GM18909 (cell line): ENCODE measurements at regions not wholly inside any gene's neighbourhood (a gene's known extent, or its start where the extent isn't known, plus 50 kb on each side); places are given as distances from the start of the nearest gene placed in this dataset.

Source experiments
- ATAC-seq: cut with Tn5 transposase; IDR thresholded peaks from one replicate; pipeline ENCODE4 v1.9.1; 2021; ENCODE audit warnings: mild to moderate bottlenecking; ENCODE audit not compliant: unreplicated experiment, poor library complexity

DNA sequence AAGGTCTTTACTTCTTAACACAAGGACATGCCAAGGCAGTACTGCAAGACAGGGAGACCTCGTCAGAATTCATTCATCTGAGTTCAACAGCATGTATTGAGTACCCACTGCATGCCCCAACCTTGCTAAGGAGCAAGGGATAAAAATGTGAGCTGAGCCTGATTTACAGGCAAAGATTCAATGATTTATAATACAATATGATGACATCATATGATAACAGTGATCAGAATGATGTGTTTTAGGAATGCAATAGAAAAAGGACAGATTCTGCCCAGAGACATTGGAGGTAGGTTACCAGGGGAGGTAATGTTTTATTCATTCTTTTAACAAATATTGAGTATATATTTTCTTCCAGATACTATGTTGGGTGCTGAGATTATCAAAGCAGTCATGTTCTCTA is 406.6 kb downstream of the ARHGEF28 start:
- no peak for ATAC-seq

DNA sequence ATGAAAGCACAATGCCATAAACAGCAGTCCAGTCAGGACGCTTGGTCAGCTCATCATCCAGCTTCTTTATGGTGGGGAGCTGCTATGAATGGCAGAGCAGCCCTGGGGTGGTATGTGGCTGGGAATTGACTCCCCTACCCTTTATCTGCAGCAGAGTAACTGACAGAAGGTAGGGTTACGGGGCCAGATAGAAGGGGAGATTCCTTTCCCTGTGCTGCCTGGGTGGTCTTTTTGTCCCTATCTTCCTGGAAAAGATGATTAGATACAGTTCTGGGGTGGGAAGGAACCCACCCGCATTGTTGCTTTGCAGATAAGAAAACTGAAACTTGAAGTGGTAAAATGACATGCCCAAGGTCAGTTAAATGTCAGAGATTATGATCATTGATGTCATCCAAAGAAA is 405.5 kb downstream of the ARHGEF28 start:
- no peak for ATAC-seq

GRCh38 chr5:74030821-74031220 is 404.8 kb downstream of the ARHGEF28 start:
- no peak for ATAC-seq

DNA sequence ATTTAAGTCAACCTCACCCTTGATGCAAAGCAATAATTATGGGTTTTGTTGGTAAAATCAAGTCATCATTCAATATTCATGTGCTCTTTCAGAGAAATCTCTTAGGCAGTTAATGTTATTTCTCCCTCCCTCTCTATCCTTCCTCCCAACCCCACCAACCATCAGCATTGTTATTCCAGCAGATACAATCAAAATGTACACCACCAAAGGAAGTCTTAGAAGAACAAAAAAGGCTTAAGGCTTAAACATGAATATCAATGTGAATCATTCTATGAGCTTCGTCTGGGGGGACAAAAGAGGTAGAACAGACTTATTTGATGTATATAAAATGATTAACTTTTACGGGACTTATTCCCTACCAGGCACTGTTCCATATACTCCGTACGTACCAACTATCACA is 404.4 kb downstream of the ARHGEF28 start:
- ATAC-seq, result no peak

- ATAC-seq, result no peak
Measured at GRCh38 chr5:74028976-74029375, 403.0 kb downstream of the ARHGEF28 start.

DNA sequence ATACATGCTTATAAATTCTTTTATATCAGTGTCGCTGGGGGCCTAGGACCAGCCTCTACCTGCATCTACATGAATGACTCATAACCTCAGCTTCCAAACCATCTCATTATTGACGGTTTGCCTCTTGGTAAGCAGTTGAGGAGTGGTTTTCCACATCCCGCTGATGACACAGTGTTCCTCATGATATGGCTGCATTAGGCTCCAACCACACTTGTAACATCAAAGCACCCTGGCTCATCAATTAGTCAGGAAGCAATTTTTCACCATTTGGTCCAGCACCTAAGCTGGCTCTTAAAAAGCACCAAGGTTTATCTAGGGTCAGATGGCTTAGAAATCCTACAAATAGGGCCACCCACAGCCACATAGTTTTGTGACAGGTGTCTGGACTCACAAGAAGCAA is 402.4 kb downstream of the ARHGEF28 start:
- no peak for ATAC-seq

DNA sequence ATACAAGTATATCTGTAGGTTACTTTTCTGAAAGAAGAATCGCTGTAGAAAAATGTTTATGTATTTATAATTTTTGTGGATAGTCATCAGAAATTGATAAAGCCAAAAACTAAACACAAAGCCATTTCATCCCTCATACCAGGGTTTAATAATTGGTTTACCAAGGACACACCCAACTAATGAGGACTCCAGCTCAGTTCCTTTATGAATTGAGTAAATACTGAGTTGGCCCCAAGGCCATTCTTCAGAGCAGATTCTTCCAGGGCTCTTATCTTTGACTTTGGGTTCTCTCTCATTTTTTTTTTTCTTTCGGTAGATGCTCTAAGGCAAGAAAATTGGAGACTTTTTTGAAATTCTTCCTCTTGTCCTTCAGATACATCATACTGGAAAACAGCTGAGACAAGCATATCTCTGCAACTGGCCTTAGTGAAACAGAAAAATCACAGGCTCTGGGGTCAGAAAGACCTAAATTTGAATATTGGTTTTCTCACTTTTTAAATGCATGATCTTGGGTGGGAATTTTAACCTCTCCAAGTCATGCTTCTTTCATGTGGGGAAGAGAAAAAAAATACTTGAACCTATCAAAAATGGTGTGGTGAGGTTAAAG is 401.8 kb downstream of the ARHGEF28 start:
- ATAC-seq, result no peak

- ATAC-seq, result no peak
Measured at GRCh38 chr5:74026310-74026709, 400.3 kb downstream of the ARHGEF28 start.

GRCh38 chr5:74021126-74021525 is 395.1 kb downstream of the ARHGEF28 start:
- ATAC-seq, result no peak

- no peak for ATAC-seq
Measured at GRCh38 chr5:74020503-74020902, 394.5 kb downstream of the ARHGEF28 start.

GRCh38 chr5:74019923-74020322 is 393.9 kb downstream of the ARHGEF28 start:
- ATAC-seq, result no peak

GRCh38 chr5:74017786-74018211 is 391.8 kb downstream of the ARHGEF28 start:
- no peak for ATAC-seq

DNA sequence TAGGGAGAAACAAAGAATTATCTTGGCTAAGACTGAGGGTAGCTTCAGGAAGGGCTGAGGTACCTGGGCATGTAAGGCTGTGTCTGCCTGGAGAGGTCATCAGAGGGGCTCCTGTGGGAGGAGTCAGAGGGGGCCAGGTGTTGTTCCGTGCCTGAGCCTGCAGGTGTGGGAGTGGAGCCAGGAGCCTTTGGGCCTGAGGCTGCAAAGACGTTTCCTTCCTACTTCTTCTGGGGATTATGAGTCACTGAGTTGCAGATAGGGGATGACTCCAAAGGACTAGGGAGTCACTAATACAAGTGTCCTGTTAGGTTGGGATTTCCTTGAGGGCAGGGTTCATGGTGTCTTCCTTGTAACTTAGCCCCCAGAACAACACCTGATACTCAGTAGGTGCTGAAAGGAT is 391.1 kb downstream of the ARHGEF28 start:
- ATAC-seq, result no peak

GRCh38 chr5:74016373-74016772 is 390.4 kb downstream of the ARHGEF28 start:
- no peak for ATAC-seq

DNA sequence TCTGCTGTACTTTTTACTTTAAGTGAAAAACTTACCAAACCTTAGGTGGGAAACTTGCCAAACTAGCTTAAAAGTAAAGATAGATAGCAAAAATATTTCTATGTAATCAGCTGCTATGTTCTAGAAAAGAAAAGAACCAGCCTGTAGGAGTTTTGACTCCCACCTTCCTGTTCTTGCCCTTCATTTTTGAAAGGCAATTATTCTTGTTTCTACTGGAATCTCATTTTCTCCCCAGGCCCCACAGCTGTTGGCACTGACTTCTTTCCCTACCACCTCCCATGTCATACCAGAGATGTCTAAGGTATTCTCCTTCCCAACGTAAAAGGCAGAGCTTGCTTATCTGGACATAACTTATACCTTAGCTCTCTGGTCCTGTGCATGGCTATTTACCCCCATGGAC is 389.7 kb downstream of the ARHGEF28 start:
- ATAC-seq, result no peak

DNA sequence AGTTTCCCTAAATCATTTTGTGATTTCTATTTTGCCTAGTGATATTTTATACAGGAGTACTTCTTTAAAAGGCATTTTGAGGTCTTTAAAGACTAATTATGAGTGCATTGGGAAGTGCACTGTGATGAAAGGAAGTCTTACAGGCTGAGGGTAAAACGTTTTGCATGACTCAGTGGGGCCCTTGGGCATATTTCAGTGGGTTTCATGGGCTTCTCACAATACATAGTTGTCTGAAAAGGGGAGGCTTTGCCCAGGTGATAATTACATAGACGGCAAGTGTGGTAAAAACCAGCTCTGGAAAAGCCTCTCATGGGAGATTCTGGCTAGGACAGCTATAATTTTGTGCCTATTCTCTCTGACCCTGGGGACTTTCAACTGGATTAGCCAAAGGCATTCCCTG is 387.2 kb downstream of the ARHGEF28 start:
- ATAC-seq, result no peak

GRCh38 chr5:74009502-74009901 is 383.5 kb downstream of the ARHGEF28 start:
- ATAC-seq, result no peak

DNA sequence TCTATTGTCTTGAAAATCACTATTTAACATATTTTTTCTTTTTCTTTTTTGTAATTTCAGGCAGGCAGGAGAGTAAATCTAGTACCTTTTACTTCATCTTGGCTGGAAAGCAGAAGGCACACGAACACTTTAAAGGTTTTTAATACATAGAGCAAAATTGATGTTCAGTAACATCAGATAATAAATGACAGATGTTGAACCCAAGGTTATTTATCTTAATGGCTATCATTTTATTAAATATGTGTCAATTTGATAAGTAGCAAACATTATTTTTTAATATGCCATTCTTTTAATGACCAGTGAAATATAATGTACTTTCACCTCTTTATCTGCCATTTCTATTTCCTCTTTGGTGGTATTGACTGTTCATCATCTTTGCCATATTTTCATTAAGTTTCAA is 381.2 kb downstream of the ARHGEF28 start:
- no peak for ATAC-seq

GRCh38 chr5:73999297-73999696 is 373.3 kb downstream of the ARHGEF28 start:
- ATAC-seq, result no peak

- no peak for ATAC-seq
Measured at GRCh38 chr5:73998489-73998888, 372.5 kb downstream of the ARHGEF28 start.

- no peak for ATAC-seq
Measured at GRCh38 chr5:73997960-73998359, 372.0 kb downstream of the ARHGEF28 start.

DNA sequence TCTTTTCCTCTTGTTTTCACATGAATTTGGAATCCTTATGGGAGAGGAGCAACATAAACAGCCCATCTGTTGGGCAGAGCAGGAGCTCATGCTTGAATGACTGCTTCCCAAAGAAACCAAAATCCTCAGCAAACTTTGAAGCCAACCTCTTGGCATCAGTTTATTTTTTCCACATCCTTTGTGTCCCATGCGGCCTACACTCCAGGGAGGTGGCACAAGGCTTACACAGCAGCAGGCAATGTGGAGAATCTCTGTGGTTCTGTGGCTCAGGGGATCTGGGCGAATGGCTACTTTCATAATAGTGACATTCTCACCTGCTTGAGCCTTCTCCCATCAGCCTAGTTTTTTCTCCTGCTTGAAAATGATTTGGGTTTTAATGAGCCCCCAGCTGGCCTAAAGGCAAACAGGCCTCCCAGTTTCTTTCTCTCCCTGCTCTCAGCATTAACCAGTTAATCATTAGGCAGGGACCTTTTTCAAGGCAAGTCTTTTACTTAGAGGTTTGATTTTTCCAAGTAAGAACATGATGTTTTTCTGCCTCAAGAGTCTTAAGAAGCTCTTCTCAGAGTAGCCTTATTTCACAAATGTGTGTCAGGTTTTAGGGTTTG is 370.3 kb downstream of the ARHGEF28 start:
- no peak for ATAC-seq
